ENCODE measurements at regions not wholly inside any gene's neighbourhood (a gene's known extent, or its start where the extent isn't known, plus 50 kb on each side); places are given as distances from the start of the nearest gene placed in this dataset.

DNA sequence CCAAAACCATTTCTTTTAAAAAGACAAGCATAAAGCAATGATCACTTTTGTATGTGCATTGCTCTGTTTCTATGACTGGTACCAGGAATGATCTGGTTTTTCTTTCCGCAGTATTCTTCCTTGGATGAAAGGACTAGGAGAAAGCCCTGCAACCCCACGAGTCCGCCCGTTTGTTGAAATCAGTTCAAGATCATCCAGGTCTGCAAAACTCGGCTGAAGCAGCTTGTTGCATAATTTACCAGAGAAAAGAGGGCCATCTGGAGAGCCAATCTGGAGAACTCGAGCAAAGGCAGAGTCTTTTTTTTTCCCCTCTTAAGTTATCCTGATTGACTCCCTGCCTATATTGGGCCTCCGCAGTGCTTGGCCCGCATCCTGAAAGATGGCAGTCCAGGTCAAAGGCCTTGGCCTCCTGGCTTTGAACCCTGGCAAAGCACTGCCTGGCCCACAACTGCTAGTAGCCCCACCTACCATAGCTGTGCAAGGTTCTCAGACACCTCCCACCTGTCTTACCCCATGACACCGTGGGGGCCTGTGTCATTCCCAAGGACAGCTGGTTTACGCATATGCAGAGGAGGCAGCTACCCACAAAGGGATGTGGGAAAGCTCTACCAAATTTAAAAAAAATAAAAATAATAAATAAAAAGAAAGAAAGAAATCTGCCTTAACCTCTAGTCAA lies 572.2 kb downstream of the INHBA start:
- TF ChIP-seq, protein P1, sequence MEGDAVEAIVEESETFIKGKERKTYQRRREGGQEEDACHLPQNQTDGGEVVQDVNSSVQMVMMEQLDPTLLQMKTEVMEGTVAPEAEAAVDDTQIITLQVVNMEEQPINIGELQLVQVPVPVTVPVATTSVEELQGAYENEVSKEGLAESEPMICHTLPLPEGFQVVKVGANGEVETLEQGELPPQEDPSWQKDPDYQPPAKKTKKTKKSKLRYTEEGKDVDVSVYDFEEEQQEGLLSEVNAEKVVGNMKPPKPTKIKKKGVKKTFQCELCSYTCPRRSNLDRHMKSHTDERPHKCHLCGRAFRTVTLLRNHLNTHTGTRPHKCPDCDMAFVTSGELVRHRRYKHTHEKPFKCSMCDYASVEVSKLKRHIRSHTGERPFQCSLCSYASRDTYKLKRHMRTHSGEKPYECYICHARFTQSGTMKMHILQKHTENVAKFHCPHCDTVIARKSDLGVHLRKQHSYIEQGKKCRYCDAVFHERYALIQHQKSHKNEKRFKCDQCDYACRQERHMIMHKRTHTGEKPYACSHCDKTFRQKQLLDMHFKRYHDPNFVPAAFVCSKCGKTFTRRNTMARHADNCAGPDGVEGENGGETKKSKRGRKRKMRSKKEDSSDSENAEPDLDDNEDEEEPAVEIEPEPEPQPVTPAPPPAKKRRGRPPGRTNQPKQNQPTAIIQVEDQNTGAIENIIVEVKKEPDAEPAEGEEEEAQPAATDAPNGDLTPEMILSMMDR (IDR thresholded peaks at IDR 0.05 in 8 of 11, conservative IDR thresholded peaks at IDR 0.05 in 3 of 11), result no peak
- no peak for TF ChIP-seq POLR2A (IDR thresholded peaks at IDR 0.05)
- no peak for TF ChIP-seq POLR2AphosphoS5 (IDR thresholded peaks at IDR 0.05)
